Memory B cell (primary cell): ENCODE measurements at regions not wholly inside any gene's neighbourhood (a gene's known extent, or its start where the extent isn't known, plus 50 kb on each side); places are given as distances from the start of the nearest gene placed in this dataset.

Experiments used
- ATAC-seq: fragments of 150-1000 bp; cut with Tn5 transposase; 2 replicates; pipeline ENCODE4 v1.10.0; 2021; ENCODE audit warnings: low read depth, mild to moderate bottlenecking, moderate library complexity
- DNase-seq, 2 donors: peaks; one replicate each; pipeline ENCODE4 v3.0.0; 2022; ENCODE audit warnings: low spot score in 2 of 2
- H3K27ac Mint-ChIP-seq: one replicate; pipeline ENCODE4 v1.8.0; 2022; ENCODE audit warnings: mild to moderate bottlenecking, moderate library complexity, mixed read lengths
- H3K27me3 Mint-ChIP-seq: one replicate; pipeline ENCODE4 v1.8.0; 2022; ENCODE audit warnings: mixed read lengths
- H3K36me3 Mint-ChIP-seq: one replicate; pipeline ENCODE4 v1.8.0; 2022; ENCODE audit warnings: mild to moderate bottlenecking, mixed read lengths
- H3K4me1 Mint-ChIP-seq: one replicate; pipeline ENCODE4 v1.8.0; 2022; ENCODE audit warnings: mixed read lengths
- H3K4me3 Mint-ChIP-seq: one replicate; pipeline ENCODE4 v1.8.0; 2022; ENCODE audit warnings: mild to moderate bottlenecking, moderate library complexity, mixed read lengths
- H3K9me3 Mint-ChIP-seq: one replicate; pipeline ENCODE4 v1.8.0; 2022; ENCODE audit warnings: mixed read lengths

DNA sequence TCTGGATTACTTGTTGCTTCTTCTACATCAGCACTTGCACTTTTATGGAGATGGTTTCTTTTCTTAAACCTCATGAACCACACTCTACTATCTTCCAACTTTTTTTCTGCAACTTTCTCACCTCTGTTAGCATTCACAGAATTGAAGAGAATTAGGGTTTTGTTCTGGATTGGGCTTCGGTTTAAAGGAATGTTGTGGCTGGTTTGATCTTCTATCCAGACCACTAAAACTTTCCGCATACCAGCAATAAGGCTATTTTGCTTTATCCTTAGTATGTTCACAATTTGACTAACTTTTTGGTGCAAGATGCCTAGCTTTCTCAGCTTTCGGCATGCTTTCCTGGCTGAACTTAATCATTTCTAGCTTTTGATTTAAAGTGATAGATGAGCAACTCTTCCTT lies 666.7 kb upstream of the MIR17HG start:
- H3K4me1 Mint-ChIP-seq = no peaks in the 10 kb centered on the region
- ATAC-seq = no peak

GRCh38 chr13:90683711-90684131 lies 663.8 kb upstream of the MIR17HG start:
- DNase-seq = no peak
- Mint-ChIP-seq H3K27ac (no peak overlapping the region), H3K4me1 (no peaks in the 10 kb centered on the region), H3K9me3 (peaks cover 3% of the 10 kb centered on the region), H3K27me3 (no peaks in the 10 kb centered on the region), H3K36me3 (no peaks in the 10 kb centered on the region), H3K4me3 (no peak overlapping the region)
- no peak for ATAC-seq

More for the DNA sequence above, 666.7 kb upstream of the MIR17HG start:
- Mint-ChIP-seq H3K27ac (no peak overlapping the region), H3K4me3 (no peak overlapping the region), H3K9me3 (peaks cover 4% of the 10 kb centered on the region), H3K27me3 (no peaks in the 10 kb centered on the region), H3K36me3 (no peaks in the 10 kb centered on the region)
- no peak for DNase-seq

DNA sequence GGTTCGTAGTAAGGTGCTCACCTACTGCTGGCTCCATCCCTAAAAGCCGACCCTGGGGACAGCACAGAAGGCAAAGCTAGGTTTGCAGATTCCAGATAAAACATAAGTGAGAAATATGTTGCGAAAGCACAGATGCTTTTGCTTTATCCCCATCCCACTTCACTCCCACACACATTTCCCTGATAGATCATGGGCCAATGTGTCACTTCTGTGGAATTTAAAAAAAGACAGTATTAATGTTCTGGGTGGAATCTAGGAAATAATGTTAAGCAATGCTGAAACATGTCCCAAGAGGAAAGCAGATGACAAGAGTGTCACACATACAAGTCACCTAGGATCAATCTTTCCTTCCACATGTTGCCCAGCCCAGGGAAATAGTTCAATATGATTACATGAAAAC lies 661.0 kb upstream of the MIR17HG start:
- no peak overlapping the region for H3K27ac Mint-ChIP-seq
- no peaks in the 10 kb centered on the region for H3K36me3 Mint-ChIP-seq
- no peaks in the 10 kb centered on the region for H3K9me3 Mint-ChIP-seq
- no peaks in the 10 kb centered on the region for H3K4me1 Mint-ChIP-seq
- no peaks in the 10 kb centered on the region for H3K27me3 Mint-ChIP-seq
- no peak for ATAC-seq
- DNase-seq = no peak
- H3K4me3 Mint-ChIP-seq = no peak overlapping the region

- Mint-ChIP-seq H3K36me3 (no peaks in the 10 kb centered on the region), H3K4me3 (no peak overlapping the region), H3K27me3 (no peaks in the 10 kb centered on the region), H3K9me3 (no peaks in the 10 kb centered on the region), H3K27ac (no peak overlapping the region), H3K4me1 (no peaks in the 10 kb centered on the region)
- DNase-seq (no peak), ATAC-seq (no peak)
These were observed 658.4 kb upstream of the MIR17HG start for GRCh38 chr13:90689111-90689510.

DNA sequence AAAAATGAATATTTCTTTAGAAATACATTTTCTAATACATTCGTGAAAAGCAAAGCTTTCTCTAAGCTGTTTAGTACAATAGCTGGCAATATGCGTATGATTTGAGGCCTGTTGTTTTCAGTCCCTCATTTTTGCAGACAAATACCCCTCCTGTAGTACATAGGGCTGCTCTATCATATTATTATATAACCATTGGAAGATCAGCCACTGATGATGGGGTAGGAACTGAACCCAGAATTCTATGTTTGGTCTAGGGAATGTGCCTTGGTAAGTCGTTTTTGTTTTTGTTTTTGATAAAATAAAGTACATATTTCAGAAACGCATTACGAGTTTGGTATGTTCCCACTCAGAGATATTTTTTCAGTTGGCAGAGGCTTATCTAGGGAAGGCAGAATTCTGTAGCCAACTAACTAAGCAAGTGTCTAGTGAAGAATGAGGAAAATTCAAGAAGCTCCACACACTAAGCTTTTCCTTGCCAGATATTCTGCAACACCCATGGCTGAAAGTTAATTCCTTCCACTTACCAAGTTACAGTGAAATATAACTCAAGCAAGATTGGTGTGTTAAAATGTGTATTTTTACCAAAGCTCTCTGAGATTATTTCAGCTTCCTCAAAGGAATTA lies 656.9 kb upstream of the MIR17HG start:
- no peak overlapping the region for H3K27ac Mint-ChIP-seq
- no peaks in the 10 kb centered on the region for H3K9me3 Mint-ChIP-seq
- no peaks in the 10 kb centered on the region for H3K4me1 Mint-ChIP-seq
- DNase-seq = no peak
- no peak overlapping the region for H3K4me3 Mint-ChIP-seq
- no peaks in the 10 kb centered on the region for H3K27me3 Mint-ChIP-seq
- H3K36me3 Mint-ChIP-seq = no peaks in the 10 kb centered on the region
- ATAC-seq = no peak

DNA sequence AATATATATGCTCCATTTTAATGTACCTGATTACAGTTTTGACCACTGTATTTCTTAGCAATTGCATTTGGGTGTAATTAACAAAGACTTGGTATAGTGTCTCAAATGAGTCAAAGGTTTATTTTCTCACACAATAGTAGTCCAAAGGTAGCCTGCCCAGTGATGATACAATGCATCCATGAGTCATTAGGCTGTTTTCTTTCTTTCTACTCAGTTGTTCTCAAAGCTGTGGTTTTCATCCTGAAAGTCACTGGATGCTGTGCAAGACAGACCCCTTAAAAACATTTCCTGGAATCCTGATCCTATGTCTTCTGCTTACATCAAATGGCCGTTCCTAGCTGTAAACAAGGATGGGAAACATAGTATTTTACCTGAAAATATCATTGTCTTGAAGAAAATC lies 651.2 kb upstream of the MIR17HG start:
- Mint-ChIP-seq H3K27me3 (no peaks in the 10 kb centered on the region), H3K36me3 (no peaks in the 10 kb centered on the region), H3K9me3 (no peaks in the 10 kb centered on the region), H3K4me3 (no peak overlapping the region), H3K27ac (no peak overlapping the region), H3K4me1 (no peaks in the 10 kb centered on the region)
- ATAC-seq (no peak), DNase-seq (no peak)

- no peak overlapping the region for H3K4me3 Mint-ChIP-seq
- ATAC-seq (no peak), DNase-seq (no peak)
- H3K9me3 Mint-ChIP-seq = no peaks in the 10 kb centered on the region
- no peak overlapping the region for H3K27ac Mint-ChIP-seq
- no peaks in the 10 kb centered on the region for H3K4me1 Mint-ChIP-seq
- H3K36me3 Mint-ChIP-seq = no peaks in the 10 kb centered on the region
- H3K27me3 Mint-ChIP-seq = no peaks in the 10 kb centered on the region
These were observed 650.8 kb upstream of the MIR17HG start for GRCh38 chr13:90696656-90697055.

DNA sequence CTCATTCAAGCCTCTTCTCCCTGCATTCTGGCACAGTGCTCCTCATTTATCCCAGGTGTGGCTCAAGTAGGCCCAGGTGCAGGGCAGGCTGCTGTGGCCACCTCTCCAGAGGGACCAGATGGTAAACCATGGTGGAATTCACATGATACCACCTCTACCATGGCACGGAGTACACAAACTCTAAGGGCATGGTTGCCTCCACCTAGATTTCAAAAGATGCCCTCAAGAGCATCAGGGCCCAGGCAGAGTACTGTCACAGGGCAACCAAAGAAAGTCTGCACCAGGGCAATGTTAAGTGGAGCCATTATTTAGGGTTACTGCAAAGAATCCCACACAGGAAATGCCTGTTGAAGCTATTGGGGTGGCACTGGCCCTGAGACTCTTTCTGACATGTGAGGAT lies 647.1 kb upstream of the MIR17HG start:
- DNase-seq = no peak
- no peak overlapping the region for H3K27ac Mint-ChIP-seq

DNA sequence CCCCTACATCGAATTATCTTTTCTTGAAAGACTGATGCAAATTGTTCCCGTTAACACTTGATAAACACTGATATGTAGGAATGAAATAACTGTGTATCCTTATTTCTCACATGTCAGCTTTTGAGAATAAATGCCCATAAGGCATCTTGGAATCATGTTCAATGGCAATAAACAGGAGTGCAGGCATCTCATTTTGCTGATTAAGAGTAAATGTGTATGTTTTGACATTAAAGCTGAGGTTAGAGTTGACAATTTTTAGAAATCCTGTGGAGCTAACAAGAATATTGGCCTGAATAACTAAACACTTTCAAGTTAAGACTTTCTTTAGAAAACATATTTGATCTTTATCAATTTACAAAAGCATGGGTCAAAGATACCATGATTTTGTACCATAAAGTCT lies 646.2 kb upstream of the MIR17HG start:
- Mint-ChIP-seq H3K27ac (no peak overlapping the region), H3K9me3 (peaks cover 1% of the 10 kb centered on the region), H3K27me3 (no peaks in the 10 kb centered on the region), H3K4me3 (no peak overlapping the region), H3K36me3 (no peaks in the 10 kb centered on the region), H3K4me1 (no peaks in the 10 kb centered on the region)
- ATAC-seq = no peak
- DNase-seq = no peak

More for the DNA sequence above, 647.1 kb upstream of the MIR17HG start:
- no peaks in the 10 kb centered on the region for H3K4me1 Mint-ChIP-seq
- no peaks in the 10 kb centered on the region for H3K27me3 Mint-ChIP-seq
- H3K36me3 Mint-ChIP-seq = no peaks in the 10 kb centered on the region
- peaks cover 1% of the 10 kb centered on the region for H3K9me3 Mint-ChIP-seq
- H3K4me3 Mint-ChIP-seq = no peak overlapping the region
- ATAC-seq = no peak

- ATAC-seq (no peak), DNase-seq (no peak)
- no peak overlapping the region for H3K27ac Mint-ChIP-seq
- H3K9me3 Mint-ChIP-seq = peaks cover 2% of the 10 kb centered on the region
- no peaks in the 10 kb centered on the region for H3K36me3 Mint-ChIP-seq
- no peak overlapping the region for H3K4me3 Mint-ChIP-seq
- no peaks in the 10 kb centered on the region for H3K4me1 Mint-ChIP-seq
- no peaks in the 10 kb centered on the region for H3K27me3 Mint-ChIP-seq
These were observed 645.4 kb upstream of the MIR17HG start for GRCh38 chr13:90702050-90702449.

DNA sequence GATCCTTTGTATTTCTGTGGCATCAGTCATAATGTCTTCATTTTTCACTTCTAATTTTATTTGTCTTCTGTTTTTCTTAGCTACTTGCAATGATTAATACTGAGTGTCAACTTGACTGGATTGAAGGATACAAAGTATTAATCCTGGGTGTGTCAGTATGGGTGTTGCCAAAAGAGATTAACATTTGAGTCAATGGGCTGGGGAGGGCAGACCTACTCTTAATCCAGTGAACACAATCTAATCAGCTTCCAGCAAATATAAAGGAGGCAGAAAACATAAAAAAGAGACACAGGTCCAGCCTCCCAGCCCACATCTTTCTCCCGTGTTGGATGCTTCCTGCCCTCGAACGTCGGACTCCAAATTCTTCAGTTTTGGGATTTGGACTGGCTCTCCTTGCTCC lies 640.9 kb upstream of the MIR17HG start:
- no peaks in the 10 kb centered on the region for H3K36me3 Mint-ChIP-seq
- H3K27me3 Mint-ChIP-seq = no peaks in the 10 kb centered on the region
- no peaks in the 10 kb centered on the region for H3K4me1 Mint-ChIP-seq
- no peak overlapping the region for H3K4me3 Mint-ChIP-seq
- no peak for DNase-seq
- no peak for ATAC-seq
- peaks cover 8% of the 10 kb centered on the region for H3K9me3 Mint-ChIP-seq
- no peak overlapping the region for H3K27ac Mint-ChIP-seq

DNA sequence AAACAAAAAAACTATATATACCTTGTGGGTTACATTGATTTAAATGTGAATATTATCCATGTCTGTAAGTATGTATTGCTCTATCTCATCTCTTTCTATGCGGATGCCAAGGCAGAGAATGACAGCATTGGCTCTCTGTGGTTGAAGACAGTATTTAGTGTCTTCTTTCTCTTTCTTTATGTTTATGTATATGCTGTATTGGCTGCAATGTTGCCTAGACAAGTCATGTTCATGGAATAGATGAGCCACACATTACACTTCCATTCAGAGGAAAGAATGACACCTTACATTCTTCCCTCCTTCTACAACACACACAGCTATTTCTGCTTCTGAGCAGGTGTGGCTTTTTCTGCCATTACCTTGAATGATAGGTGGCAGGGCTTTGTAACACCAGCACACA lies 639.4 kb upstream of the MIR17HG start:
- DNase-seq = no peak

GRCh38 chr13:90709319-90709718 lies 638.2 kb upstream of the MIR17HG start:
- no peaks in the 10 kb centered on the region for H3K4me1 Mint-ChIP-seq
- no peak overlapping the region for H3K27ac Mint-ChIP-seq
- H3K36me3 Mint-ChIP-seq = no peaks in the 10 kb centered on the region
- ATAC-seq (no peak), DNase-seq (no peak)
- peaks cover 11% of the 10 kb centered on the region for H3K9me3 Mint-ChIP-seq
- H3K4me3 Mint-ChIP-seq = no peak overlapping the region
- H3K27me3 Mint-ChIP-seq = no peaks in the 10 kb centered on the region

More for the DNA sequence above, 639.4 kb upstream of the MIR17HG start:
- no peak overlapping the region for H3K27ac Mint-ChIP-seq
- no peaks in the 10 kb centered on the region for H3K36me3 Mint-ChIP-seq
- no peaks in the 10 kb centered on the region for H3K27me3 Mint-ChIP-seq
- no peak overlapping the region for H3K4me3 Mint-ChIP-seq
- no peaks in the 10 kb centered on the region for H3K4me1 Mint-ChIP-seq
- ATAC-seq = no peak
- peaks cover 9% of the 10 kb centered on the region for H3K9me3 Mint-ChIP-seq

- peaks cover 10% of the 10 kb centered on the region for H3K9me3 Mint-ChIP-seq
- H3K4me1 Mint-ChIP-seq = no peaks in the 10 kb centered on the region
- no peaks in the 10 kb centered on the region for H3K27me3 Mint-ChIP-seq
- no peak for DNase-seq
- no peaks in the 10 kb centered on the region for H3K36me3 Mint-ChIP-seq
- no peak overlapping the region for H3K4me3 Mint-ChIP-seq
- no peak for ATAC-seq
- no peak overlapping the region for H3K27ac Mint-ChIP-seq
These were observed 637.2 kb upstream of the MIR17HG start for GRCh38 chr13:90710164-90710759.

DNA sequence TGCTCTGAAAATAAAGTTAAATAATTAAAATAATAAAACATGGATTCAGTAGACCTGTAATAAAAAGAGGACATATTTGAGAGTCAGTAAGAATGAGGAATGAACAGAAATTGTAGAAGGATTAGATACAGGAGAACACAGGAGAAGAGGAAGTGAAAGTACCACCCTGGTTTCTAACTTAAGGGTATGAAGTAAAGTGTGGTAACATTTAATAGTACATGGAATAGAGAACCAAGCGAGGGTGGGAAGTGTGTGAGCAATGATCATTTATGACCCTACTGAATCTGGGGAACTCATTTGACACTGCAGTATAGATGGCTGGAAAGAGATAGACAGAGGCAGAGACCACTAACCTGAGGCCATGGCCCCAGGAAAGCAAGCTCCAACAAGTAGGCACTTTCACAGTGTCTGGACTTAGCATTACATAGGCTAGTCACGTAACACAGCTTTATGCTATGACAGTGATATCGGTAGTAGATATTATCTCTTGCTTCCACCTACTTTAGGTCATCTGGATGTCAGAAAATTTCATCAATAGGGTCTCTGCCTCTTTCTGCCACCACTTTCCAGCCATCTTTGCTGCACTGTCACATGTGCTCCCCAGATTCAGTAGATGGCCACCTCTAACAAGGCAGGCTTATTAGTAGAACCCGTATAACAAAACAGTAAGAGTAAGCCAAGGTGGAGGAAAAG lies 633.9 kb upstream of the MIR17HG start:
- H3K27me3 Mint-ChIP-seq = no peaks in the 10 kb centered on the region
- no peaks in the 10 kb centered on the region for H3K4me1 Mint-ChIP-seq
- H3K27ac Mint-ChIP-seq = no peak overlapping the region
- H3K4me3 Mint-ChIP-seq = no peak overlapping the region
- no peak for ATAC-seq
- peaks cover 10% of the 10 kb centered on the region for H3K9me3 Mint-ChIP-seq
- no peaks in the 10 kb centered on the region for H3K36me3 Mint-ChIP-seq
- no peak for DNase-seq
